ENCODE measurements at regions not wholly inside any gene's neighbourhood (a gene's known extent, or its start where the extent isn't known, plus 50 kb on each side); places are given as distances from the start of the nearest gene placed in this dataset.
"Not testable (repeated sequence)": the region's sequence is repeated elsewhere in the genome, so short reads cannot be mapped to it uniquely, and the experiment has no call there.

DNA sequence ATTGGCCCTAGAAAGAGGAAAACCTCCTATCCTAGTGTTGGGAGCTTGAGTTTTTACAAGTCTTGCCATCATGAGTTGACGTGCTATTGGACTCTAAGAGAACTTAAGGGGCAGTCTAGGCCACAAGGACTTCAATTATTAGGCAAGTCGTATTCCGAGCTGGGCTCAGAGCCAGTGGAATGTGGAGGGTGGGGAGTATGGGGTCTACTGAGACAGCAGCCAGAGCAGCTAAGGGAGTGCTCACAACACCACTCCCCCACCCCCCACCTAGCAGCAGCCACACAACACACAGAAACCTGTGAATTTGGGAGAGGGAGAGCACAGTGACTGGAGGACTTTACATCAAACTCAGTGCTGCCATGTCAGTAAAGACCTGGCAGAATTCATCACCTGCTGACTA is 62.0 kb upstream of the ZNG1F start:
- H3K36me3 ChIP-seq (ENCODE audit: insufficient read depth, low read length); H3K27ac ChIP-seq; H3K9ac ChIP-seq (ENCODE audit: insufficient read length); DNase-seq (ENCODE audit: low read depth, low spot score); H3K9me3 ChIP-seq (ENCODE audit: low read depth, low read length); H3K4me3 ChIP-seq: not testable (repeated sequence)

DNA sequence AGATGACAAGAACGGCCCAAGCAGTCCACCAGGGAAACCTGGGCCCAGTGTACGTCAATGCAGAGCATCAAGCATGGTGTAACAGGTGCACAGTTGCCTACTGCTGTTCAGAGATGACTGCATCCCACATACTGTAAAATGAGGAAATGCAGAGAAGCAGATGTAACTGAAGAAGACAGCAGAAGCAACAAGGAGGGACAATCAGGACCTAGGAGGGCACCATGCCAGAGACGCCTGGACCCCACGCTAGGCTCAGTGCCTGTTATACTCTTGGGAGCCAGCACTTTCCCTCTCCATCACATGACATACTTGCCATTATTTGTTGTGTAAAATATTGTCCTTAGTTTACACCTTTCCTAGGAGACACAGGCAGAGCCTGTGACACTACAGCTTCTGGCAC is 57.6 kb upstream of the ZNG1F start:
- H3K27ac ChIP-seq; H3K9me3 ChIP-seq (ENCODE audit: low read depth, low read length); DNase-seq (ENCODE audit: low read depth, low spot score); H3K9ac ChIP-seq (ENCODE audit: insufficient read length); H3K36me3 ChIP-seq (ENCODE audit: insufficient read depth, low read length); H3K4me3 ChIP-seq: not testable (repeated sequence)
